Neural cell (in vitro differentiated cells): ENCODE measurements at regions not wholly inside any gene's neighbourhood (a gene's known extent, or its start where the extent isn't known, plus 50 kb on each side); places are given as distances from the start of the nearest gene placed in this dataset.

Source experiments
- EP300 ChIP-seq: fragments of 450-650 bp; conservative IDR thresholded peaks from 2 replicates; pipeline ENCODE4 v1.6.1; 2014; ENCODE audit warnings: antibody characterized with exemption, mild to moderate bottlenecking, moderate library complexity; ENCODE audit not compliant: poor library complexity, severe bottlenecking
- EZH2 ChIP-seq: fragments of 200-600, 300-800 bp; shearing (Covaris generic), sonication (generic); IDR thresholded peaks from 2 replicates; pipeline ENCODE4 v1.6.1; 2014; ENCODE audit warnings: antibody characterized with exemption, low read length, borderline replicate concordance, mild to moderate bottlenecking; ENCODE audit not compliant: insufficient read depth, poor library complexity, severe bottlenecking
- MXI1 ChIP-seq: fragments of 450-650 bp; conservative IDR thresholded peaks from 2 replicates; pipeline ENCODE4 v1.6.1; 2014; ENCODE audit warnings: antibody characterized with exemption, mild to moderate bottlenecking; ENCODE audit not compliant: poor library complexity, severe bottlenecking
- POLR2AphosphoS5 ChIP-seq: IDR thresholded peaks from 2 replicates; pipeline ENCODE4 v1.6.1; 2012
- RAD21 ChIP-seq: fragments of 450-650 bp; conservative IDR thresholded peaks from 2 replicates; pipeline ENCODE4 v1.6.1; 2014; ENCODE audit warnings: antibody characterized with exemption, mild to moderate bottlenecking, moderate library complexity
- SMC3 ChIP-seq: fragments of 450-650 bp; conservative IDR thresholded peaks from 2 replicates; pipeline ENCODE4 v1.6.1; 2014; ENCODE audit warnings: antibody characterized with exemption, mild to moderate bottlenecking, moderate library complexity; ENCODE audit not compliant: poor library complexity
- TAF1 ChIP-seq: IDR thresholded peaks from 2 replicates; pipeline ENCODE4 v1.6.1; 2012; ENCODE audit warnings: low read depth
- TF ChIP-seq, protein P1 (sequence below): fragments of 450-650 bp; IDR thresholded peaks from 2 replicates; pipeline ENCODE4 v1.5.1; 2014; ENCODE audit warnings: antibody characterized with exemption, mild to moderate bottlenecking, moderate library complexity; ENCODE audit not compliant: poor library complexity, severe bottlenecking
- TF ChIP-seq, protein P2 (sequence below): IDR thresholded peaks from 2 replicates; pipeline ENCODE4 v1.6.1; 2012; ENCODE audit warnings: borderline replicate concordance

DNA sequence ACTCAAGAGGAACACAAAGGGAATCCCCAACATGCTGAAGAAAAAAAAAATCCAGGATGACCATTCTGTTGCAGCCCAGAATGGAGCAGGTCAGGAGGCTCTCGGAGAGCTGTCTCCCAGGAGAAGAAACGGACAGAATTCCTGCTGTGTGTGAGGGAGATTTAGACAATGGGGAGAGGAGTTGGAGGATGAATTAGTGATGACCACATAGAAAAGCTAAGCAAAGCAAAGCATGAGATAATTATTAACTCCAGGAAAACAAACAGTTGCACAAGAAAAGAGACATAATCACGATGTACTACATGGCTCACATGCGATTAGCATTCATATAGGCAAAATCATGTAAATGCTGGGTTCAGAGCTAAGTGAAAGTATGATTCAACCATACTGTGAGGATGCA is 61.1 kb upstream of the SMYD2 start:
- TF ChIP-seq, protein P1, sequence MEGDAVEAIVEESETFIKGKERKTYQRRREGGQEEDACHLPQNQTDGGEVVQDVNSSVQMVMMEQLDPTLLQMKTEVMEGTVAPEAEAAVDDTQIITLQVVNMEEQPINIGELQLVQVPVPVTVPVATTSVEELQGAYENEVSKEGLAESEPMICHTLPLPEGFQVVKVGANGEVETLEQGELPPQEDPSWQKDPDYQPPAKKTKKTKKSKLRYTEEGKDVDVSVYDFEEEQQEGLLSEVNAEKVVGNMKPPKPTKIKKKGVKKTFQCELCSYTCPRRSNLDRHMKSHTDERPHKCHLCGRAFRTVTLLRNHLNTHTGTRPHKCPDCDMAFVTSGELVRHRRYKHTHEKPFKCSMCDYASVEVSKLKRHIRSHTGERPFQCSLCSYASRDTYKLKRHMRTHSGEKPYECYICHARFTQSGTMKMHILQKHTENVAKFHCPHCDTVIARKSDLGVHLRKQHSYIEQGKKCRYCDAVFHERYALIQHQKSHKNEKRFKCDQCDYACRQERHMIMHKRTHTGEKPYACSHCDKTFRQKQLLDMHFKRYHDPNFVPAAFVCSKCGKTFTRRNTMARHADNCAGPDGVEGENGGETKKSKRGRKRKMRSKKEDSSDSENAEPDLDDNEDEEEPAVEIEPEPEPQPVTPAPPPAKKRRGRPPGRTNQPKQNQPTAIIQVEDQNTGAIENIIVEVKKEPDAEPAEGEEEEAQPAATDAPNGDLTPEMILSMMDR = no peak
- TF ChIP-seq TAF1 = no peak
- TF ChIP-seq SMC3 = no peak
- no peak for TF ChIP-seq RAD21
- no peak for TF ChIP-seq EP300
- TF ChIP-seq POLR2AphosphoS5 = no peak
- no peak for TF ChIP-seq EZH2
- TF ChIP-seq, protein P2, sequence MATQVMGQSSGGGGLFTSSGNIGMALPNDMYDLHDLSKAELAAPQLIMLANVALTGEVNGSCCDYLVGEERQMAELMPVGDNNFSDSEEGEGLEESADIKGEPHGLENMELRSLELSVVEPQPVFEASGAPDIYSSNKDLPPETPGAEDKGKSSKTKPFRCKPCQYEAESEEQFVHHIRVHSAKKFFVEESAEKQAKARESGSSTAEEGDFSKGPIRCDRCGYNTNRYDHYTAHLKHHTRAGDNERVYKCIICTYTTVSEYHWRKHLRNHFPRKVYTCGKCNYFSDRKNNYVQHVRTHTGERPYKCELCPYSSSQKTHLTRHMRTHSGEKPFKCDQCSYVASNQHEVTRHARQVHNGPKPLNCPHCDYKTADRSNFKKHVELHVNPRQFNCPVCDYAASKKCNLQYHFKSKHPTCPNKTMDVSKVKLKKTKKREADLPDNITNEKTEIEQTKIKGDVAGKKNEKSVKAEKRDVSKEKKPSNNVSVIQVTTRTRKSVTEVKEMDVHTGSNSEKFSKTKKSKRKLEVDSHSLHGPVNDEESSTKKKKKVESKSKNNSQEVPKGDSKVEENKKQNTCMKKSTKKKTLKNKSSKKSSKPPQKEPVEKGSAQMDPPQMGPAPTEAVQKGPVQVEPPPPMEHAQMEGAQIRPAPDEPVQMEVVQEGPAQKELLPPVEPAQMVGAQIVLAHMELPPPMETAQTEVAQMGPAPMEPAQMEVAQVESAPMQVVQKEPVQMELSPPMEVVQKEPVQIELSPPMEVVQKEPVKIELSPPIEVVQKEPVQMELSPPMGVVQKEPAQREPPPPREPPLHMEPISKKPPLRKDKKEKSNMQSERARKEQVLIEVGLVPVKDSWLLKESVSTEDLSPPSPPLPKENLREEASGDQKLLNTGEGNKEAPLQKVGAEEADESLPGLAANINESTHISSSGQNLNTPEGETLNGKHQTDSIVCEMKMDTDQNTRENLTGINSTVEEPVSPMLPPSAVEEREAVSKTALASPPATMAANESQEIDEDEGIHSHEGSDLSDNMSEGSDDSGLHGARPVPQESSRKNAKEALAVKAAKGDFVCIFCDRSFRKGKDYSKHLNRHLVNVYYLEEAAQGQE = no peak
- TF ChIP-seq MXI1 = no peak
